K562 (cell line): ENCODE measurements at regions not wholly inside any gene's neighbourhood (a gene's known extent, or its start where the extent isn't known, plus 50 kb on each side); places are given as distances from the start of the nearest gene placed in this dataset.

Experiments used
- ATAC-seq: fragments of 200-7000 bp; cut with Tn5 transposase; 3 replicates; pipeline ENCODE4 v1.9.1; 2020; ENCODE audit warnings: moderate library complexity
- BruUV-seq: library from RNA; stranded (reverse); fragments of 400-500 nt; replicated peaks from 2 replicates; lab custom pipeline; 2021; lab: Mats Ljungman, UMichigan
- CTCF ChIA-PET: fragments of 300-600 bp; formaldehyde crosslinking; extraction: SDS; loops from one replicate; lab custom pipeline; 2021; ENCODE audit warnings: low intra/inter-chr PET ratio; lab: Yijun Ruan, JAX
- POLR2A ChIA-PET: fragments of 300-600, 350-650 bp; sonication (Branson Sonifier 250); formaldehyde crosslinking; extraction: SDS; loops from one replicate; lab custom pipeline; 2021; ENCODE audit warnings: antibody characterized with exemption, inconsistent platforms; lab: Yijun Ruan, JAX
- DNase-seq, 4 experiments: peaks; one replicate each; pipeline versions ENCODE4 v3.0.0 to v3.0.0-alpha.2; 2011 to 2018; ENCODE audit warnings: low spot score in 3 of 4, mixed read lengths in 3 of 4; ENCODE audit errors: extremely low read depth in 1 of 4
- FAIRE-seq: peaks from 2 replicates; lab custom pipeline; 2011; peaks lifted over from hg19 to GRCh38; lab: Jason Lieb, UNC
- H2AFZ ChIP-seq: 2 replicates; pipeline ENCODE4 v1.6.0; 2011; ENCODE audit warnings: low read depth, low read length, control low read depth, inconsistent platforms
- H3K27ac ChIP-seq: fragments of 200-600 bp; 3 replicates; pipeline ENCODE4 v1.8.0; 2011; ENCODE audit warnings: low read depth, mild to moderate bottlenecking, control low read depth, inconsistent platforms, low read length, moderate library complexity, mixed read lengths; ENCODE audit errors: extremely low read depth
- H3K27me3 ChIP-seq, 2 experiments: fragments of 300-600 bp in 1 of 2; 2 replicates in 1 of 2; 3 replicates in 1 of 2; pipeline versions ENCODE4 v1.6.0 to v1.8.0; 2011; ENCODE audit warnings: inconsistent platforms in 2 of 2, low read length in 2 of 2, mild to moderate bottlenecking in 1 of 2, mixed read lengths in 1 of 2, moderate library complexity in 1 of 2; ENCODE audit not compliant: control insufficient read depth in 2 of 2, insufficient read depth in 2 of 2
- H3K36me3 ChIP-seq: fragments of 300-600 bp; 3 replicates; pipeline ENCODE4 v1.8.0; 2011; ENCODE audit warnings: mild to moderate bottlenecking, low read length, inconsistent platforms; ENCODE audit not compliant: control insufficient read depth, insufficient read depth
- H3K4me1 ChIP-seq, 2 experiments: fragments of 200-600 bp in 1 of 2; replicated peaks in 1 of 2; 2 replicates in 1 of 2; 3 replicates in 1 of 2; pipeline versions ENCODE4 v1.5.1 to v1.8.0; 2011; ENCODE audit warnings: inconsistent platforms in 2 of 2, low read length in 2 of 2, mild to moderate bottlenecking in 1 of 2, mixed read lengths in 1 of 2, moderate library complexity in 1 of 2; ENCODE audit not compliant: control insufficient read depth in 2 of 2, insufficient read depth in 2 of 2
- H3K4me2 ChIP-seq: 2 replicates; pipeline ENCODE4 v1.6.1; 2011; ENCODE audit warnings: low read length, control low read depth, inconsistent platforms, mixed read lengths; ENCODE audit not compliant: insufficient read depth
- H3K4me3 ChIP-seq: fragments of 200-600 bp; sonication (generic), shearing (Covaris generic); 2 replicates; pipeline ENCODE4 v1.5.1; 2016; ENCODE audit warnings: control low read depth, inconsistent platforms
- H3K79me2 ChIP-seq: fragments of 200-600 bp; 3 replicates; pipeline ENCODE4 v1.8.0; 2011; ENCODE audit warnings: low read length, inconsistent platforms; ENCODE audit not compliant: control insufficient read depth, insufficient read depth
- H3K9ac ChIP-seq, 2 experiments: 2 replicates each; pipeline versions ENCODE4 v1.6.0 to v1.6.1; 2011; ENCODE audit warnings: low read depth in 2 of 2, low read length in 2 of 2, control low read depth in 1 of 2, inconsistent platforms in 1 of 2, mild to moderate bottlenecking in 1 of 2, mixed read lengths in 1 of 2; ENCODE audit not compliant: insufficient read depth in 1 of 2
- H3K9me1 ChIP-seq: one replicate; pipeline ENCODE4 v1.6.0; 2011; ENCODE audit warnings: inconsistent platforms, mild to moderate bottlenecking, low read length, moderate library complexity; ENCODE audit not compliant: control insufficient read depth, insufficient read depth
- H3K9me3 ChIP-seq: replicated peaks from 2 replicates; pipeline ENCODE4 v1.5.1; 2011; ENCODE audit warnings: low read depth, low read length, inconsistent platforms; ENCODE audit not compliant: control insufficient read depth, insufficient read depth
- H4K20me1 ChIP-seq: replicated peaks from 2 replicates; pipeline ENCODE4 v1.6.1; 2011; ENCODE audit warnings: low read length, inconsistent platforms, mixed read lengths; ENCODE audit not compliant: control insufficient read depth, insufficient read depth
- CEBPG ChIP-seq, 3 experiments: fragments of 200-800 bp in 1 of 3; sonication (Bioruptor generic) in 1 of 3; sonication (generic) in 1 of 3; formaldehyde crosslinking in 1 of 3; IDR thresholded peaks in 2 of 3; conservative IDR thresholded peaks in 1 of 3; 2 replicates each; pipeline versions ENCODE4 v1.6.1 to v1.8.0; 2016 to 2022; ENCODE audit warnings: missing compliant biosample characterization in 2 of 3, missing genetic modification characterization in 2 of 3, mild to moderate bottlenecking in 1 of 3, missing genetic modification reagents in 1 of 3
- ETV6 ChIP-seq, 3 experiments: fragments of 150-350 bp in 1 of 3; sonication (generic) in 1 of 3; formaldehyde crosslinking in 1 of 3; IDR thresholded peaks; 2 replicates each; pipeline versions ENCODE4 v1.6.1 to v1.8.0; 2014 to 2022; ENCODE audit warnings: borderline replicate concordance in 2 of 3, low read depth in 2 of 3, antibody characterized with exemption in 1 of 3, low read length in 1 of 3, mild to moderate bottlenecking in 1 of 3, missing genetic modification reagents in 1 of 3
- HOXB6 ChIP-seq: fragments of 250-450 bp; sonication (Bioruptor Pico); IDR thresholded peaks from 2 replicates; pipeline ENCODE4 v1.5.1; 2022; ENCODE audit warnings: mild to moderate bottlenecking, borderline replicate concordance
- HSF4 ChIP-seq: fragments of 250-450 bp; sonication (Bioruptor Pico); IDR thresholded peaks from 2 replicates; pipeline ENCODE4 v2.1.2; 2022; ENCODE audit warnings: mild to moderate bottlenecking, moderate library complexity, borderline replicate concordance
- KAT7 ChIP-seq: sonication (generic); formaldehyde crosslinking; IDR thresholded peaks from 2 replicates; pipeline ENCODE4 v1.8.0; 2022; ENCODE audit warnings: missing genetic modification reagents, mild to moderate bottlenecking, borderline replicate concordance
- MIER1 ChIP-seq: fragments of 450-650 bp; IDR thresholded peaks from 2 replicates; pipeline ENCODE4 v1.6.1; 2016; ENCODE audit warnings: antibody characterized with exemption, mild to moderate bottlenecking, low read depth
- POLR3G ChIP-seq: IDR thresholded peaks from 2 replicates; pipeline ENCODE4 v1.6.1; 2011; ENCODE audit not compliant: insufficient read length, insufficient replicate concordance; ENCODE audit errors: extremely low read depth
- XRCC4 ChIP-seq: IDR thresholded peaks from one replicate; pipeline ENCODE4 v1.6.1; 2011; ENCODE audit not compliant: insufficient read depth, insufficient read length; ENCODE audit errors: extremely low read depth
- WGBS: fragments of 100-300 bp; shearing (Covaris generic); methylation state at CpG from one replicate; pipeline ENCODE4 v1.1.6; 2016; ENCODE audit warnings: low coverage, mixed read lengths; ENCODE audit not compliant: insufficient coverage; ENCODE audit errors: missing lambda C conversion rate; 5-methylcytosine and 5-hydroxymethylcytosine counted together
- in situ Hi-C: fragments of 300-500 bp; cut with MboI; formaldehyde crosslinking; loops from 4 replicates; pipeline ENCODE4 v1.15.0; 2018; ENCODE audit warnings: inconsistent platforms, mixed read lengths
- intact Hi-C: fragments of 100-400 bp; cut with micrococcal nuclease; formaldehyde crosslinking; loops from 2 replicates; pipeline ENCODE4 v1.14.2; 2022
- TF ChIP-seq, protein P1 (sequence below): sonication (generic); formaldehyde crosslinking; IDR thresholded peaks from 2 replicates; pipeline ENCODE4 v1.9.0; 2022; ENCODE audit warnings: mild to moderate bottlenecking, missing genetic modification reagents
- TF ChIP-seq, protein P2 (sequence below): fragments of 450-650 bp; IDR thresholded peaks from 2 replicates; pipeline ENCODE4 v1.6.1; 2016; ENCODE audit warnings: low read depth, mild to moderate bottlenecking, moderate library complexity
- TF ChIP-seq, protein P3 (sequence below), 2 experiments: fragments of 450-650 bp; IDR thresholded peaks; 2 replicates each; pipeline ENCODE4 v1.6.1; 2016; ENCODE audit warnings: mild to moderate bottlenecking in 2 of 2, borderline replicate concordance in 1 of 2, low read depth in 1 of 2, moderate library complexity in 1 of 2

DNA sequence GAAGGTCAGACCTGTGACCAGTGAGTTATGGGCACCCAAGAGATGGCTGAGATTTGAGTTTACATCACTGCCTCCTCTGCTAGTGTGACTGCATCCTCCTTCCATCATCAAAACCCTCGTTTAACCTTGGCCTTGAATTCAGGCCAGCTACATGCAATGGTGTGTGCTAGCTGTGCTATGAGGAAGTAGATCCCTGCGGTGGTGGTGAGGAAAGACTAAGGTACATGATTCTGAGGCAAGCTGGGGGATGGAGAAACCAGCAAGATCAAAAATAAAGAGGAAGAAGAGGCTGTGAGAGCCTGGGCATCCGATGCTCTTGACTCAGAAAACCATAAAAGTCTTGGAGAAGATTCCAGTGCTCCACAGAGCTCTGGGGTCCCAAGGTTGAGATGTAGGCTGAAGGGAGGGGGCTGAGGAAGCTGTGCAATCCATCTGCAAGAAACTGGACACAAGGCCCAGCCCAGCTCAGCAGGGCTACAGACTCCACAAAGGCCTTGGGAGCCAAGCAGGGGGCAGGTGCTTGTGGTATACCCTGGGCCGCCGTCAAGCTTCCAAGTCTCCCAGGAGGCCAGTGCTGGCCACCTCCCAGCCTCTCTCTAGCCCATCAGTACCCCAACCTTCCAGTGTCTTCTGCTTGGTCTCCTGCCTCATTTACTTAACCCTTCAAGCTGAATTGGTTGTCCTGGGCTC, 774.8 kb downstream of the VRK1 start:
- DNase-seq (no peak), ATAC-seq (no peak), FAIRE-seq (no peak)
- H3K4me1 ChIP-seq = no peaks in the 10 kb centered on the region
- no peak overlapping the region for H3K27ac ChIP-seq
- no TSS peak for BruUV-seq
- in situ Hi-C loops (no loop called here), intact Hi-C loops (no loop called here)
- no peaks in the 10 kb centered on the region for H3K36me3 ChIP-seq
- no peak overlapping the region for H3K4me2 ChIP-seq
- no peak overlapping the region for H3K4me3 ChIP-seq
- WGBS = 5% methylated on average over 4 of the region's 5 CpGs
- H3K27me3 ChIP-seq = no peaks in the 10 kb centered on the region
- H3K79me2 ChIP-seq = no peaks in the 10 kb centered on the region
- ChIA-PET POLR2A (interaction anchor here (0.6 kb wide), 1 partner anchor 63 kb away, joined by 4 read pairs; no protein-coding TSS in a partner anchor), CTCF (no interaction called here)
- no peaks in the 10 kb centered on the region for H4K20me1 ChIP-seq
- no peaks in the 10 kb centered on the region for H3K9me3 ChIP-seq
- H3K9ac ChIP-seq = no peak overlapping the region
- H2AFZ ChIP-seq = no peak overlapping the region
- H3K9me1 ChIP-seq = no peaks in the 10 kb centered on the region
- TF ChIP-seq POLR3G = no peak
- TF ChIP-seq ETV6 (IDR thresholded peaks at IDR 0.05; ENCODE audit: borderline replicate concordance in 1 of 2, low read depth in 2 of 2, low read length in 1 of 2) = no peak
- no peak for TF ChIP-seq ETV6 (CRISPR knock-in tag; IDR thresholded peaks at IDR 0.05; ENCODE audit: borderline replicate concordance)
- TF ChIP-seq KAT7 (CRISPR knock-in tag) = no peak
- TF ChIP-seq, protein P1, sequence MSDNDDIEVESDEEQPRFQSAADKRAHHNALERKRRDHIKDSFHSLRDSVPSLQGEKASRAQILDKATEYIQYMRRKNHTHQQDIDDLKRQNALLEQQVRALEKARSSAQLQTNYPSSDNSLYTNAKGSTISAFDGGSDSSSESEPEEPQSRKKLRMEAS = no peak
- no peak for TF ChIP-seq CEBPG (CRISPR knock-in tag; IDR thresholded peaks at IDR 0.05)
- TF ChIP-seq CEBPG (tag; conservative IDR thresholded peaks at IDR 0.05 in 1 of 2, IDR thresholded peaks at IDR 0.05 in 1 of 2) = no peak
- TF ChIP-seq HOXB6 (CRISPR knock-in tag) = no peak
- TF ChIP-seq, protein P2, sequence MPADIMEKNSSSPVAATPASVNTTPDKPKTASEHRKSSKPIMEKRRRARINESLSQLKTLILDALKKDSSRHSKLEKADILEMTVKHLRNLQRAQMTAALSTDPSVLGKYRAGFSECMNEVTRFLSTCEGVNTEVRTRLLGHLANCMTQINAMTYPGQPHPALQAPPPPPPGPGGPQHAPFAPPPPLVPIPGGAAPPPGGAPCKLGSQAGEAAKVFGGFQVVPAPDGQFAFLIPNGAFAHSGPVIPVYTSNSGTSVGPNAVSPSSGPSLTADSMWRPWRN = no peak
- no peak for TF ChIP-seq XRCC4
- no peak for TF ChIP-seq MIER1
- no peak for TF ChIP-seq HSF4 (CRISPR knock-in tag)
- TF ChIP-seq, protein P3, sequence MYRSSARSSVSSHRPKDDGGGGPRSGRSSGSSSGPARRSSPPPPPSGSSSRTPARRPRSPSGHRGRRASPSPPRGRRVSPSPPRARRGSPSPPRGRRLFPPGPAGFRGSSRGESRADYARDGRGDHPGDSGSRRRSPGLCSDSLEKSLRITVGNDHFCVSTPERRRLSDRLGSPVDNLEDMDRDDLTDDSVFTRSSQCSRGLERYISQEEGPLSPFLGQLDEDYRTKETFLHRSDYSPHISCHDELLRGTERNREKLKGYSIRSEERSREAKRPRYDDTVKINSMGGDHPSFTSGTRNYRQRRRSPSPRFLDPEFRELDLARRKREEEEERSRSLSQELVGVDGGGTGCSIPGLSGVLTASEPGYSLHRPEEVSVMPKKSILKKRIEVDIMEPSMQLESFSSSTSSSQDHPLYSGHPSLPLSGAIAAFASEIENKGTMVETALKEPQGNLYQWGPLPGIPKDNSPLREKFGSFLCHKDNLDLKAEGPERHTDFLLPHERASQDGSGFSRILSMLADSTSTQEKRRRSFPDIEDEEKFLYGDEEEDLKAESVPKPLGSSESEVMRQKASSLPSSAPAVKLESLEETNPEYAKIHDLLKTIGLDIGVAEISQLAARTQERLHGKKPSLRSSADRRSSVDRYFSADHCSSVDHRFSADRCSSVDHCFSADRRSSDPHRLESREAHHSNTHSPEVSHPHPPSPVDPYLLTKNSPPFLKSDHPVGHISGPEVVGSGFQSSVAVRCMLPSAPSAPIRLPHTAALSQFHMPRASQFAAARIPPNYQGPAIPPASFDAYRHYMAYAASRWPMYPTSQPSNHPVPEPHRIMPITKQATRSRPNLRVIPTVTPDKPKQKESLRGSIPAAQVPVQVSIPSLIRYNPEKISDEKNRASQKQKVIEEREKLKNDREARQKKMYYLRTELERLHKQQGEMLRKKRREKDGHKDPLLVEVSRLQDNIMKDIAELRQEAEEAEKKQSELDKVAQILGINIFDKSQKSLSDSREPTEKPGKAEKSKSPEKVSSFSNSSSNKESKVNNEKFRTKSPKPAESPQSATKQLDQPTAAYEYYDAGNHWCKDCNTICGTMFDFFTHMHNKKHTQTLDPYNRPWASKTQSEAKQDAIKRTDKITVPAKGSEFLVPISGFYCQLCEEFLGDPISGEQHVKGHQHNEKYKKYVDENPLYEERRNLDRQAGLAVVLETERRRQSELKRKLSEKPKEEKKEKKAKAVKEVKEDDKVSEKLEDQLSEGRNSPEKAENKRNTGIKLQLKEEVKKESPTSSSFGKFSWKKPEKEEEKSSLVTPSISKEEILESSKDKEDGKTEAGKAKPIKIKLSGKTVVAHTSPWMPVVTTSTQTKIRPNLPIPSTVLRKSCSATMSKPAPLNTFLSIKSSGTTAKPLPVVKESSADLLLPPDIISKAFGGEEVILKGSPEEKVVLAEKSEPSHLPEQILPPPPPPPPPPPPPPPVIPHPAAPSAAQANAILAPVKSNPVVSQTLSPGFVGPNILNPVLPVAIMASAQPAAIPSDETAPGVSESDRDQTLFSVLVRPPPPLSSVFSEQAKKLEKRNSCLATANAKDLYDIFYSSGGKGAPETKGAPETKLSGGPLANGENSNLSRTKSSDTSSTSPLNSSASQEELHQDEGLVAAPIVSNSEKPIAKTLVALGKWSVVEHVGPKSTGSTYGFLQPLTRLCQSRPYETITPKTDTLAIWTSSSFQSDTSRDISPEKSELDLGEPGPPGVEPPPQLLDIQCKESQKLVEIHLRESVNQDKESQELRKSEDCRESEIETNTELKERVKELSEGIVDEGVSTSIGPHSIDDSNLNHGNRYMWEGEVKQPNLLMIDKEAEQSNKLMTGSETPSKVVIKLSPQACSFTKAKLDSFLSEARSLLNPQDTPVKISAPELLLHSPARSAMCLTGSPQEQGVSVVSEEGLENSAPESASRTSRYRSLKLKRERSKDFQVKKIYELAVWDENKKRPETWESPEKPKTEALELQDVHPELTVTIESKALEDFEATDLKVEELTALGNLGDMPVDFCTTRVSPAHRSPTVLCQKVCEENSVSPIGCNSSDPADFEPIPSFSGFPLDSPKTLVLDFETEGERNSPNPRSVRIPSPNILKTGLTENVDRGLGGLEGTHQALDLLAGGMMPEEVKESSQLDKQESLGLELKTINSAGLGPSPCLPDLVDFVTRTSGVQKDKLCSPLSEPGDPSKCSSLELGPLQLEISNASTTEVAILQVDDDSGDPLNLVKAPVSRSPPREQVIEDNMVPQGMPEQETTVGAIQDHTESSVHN (IDR thresholded peaks at IDR 0.05; ENCODE audit: borderline replicate concordance in 1 of 2, low read depth in 1 of 2) = no peak
